Motor neuron (in vitro differentiated cells): ENCODE measurements at regions not wholly inside any gene's neighbourhood (a gene's known extent, or its start where the extent isn't known, plus 50 kb on each side); places are given as distances from the start of the nearest gene placed in this dataset.
"Not testable (repeated sequence)": the region's sequence is repeated elsewhere in the genome, so short reads cannot be mapped to it uniquely, and the experiment has no call there.

ENCODE experiments used
- ATAC-seq, 8 experiments: fragments of 200-7000 bp; cut with Tn5 transposase; replicated peaks in 6 of 8; 2 replicates each; pipeline ENCODE4 v1.8.0; 2021; ENCODE audit warnings: mild to moderate bottlenecking in 8 of 8, moderate library complexity in 8 of 8
- H3K27ac ChIP-seq, 2 donors: fragments of 250-450 bp; sonication (Bioruptor Pico); 2 replicates each; pipeline ENCODE4 v1.9.0; 2021; ENCODE audit warnings: antibody characterized with exemption in 2 of 2, mild to moderate bottlenecking in 2 of 2, moderate library complexity in 1 of 2
- H3K4me1 ChIP-seq, 2 donors: fragments of 250-450 bp; sonication (Bioruptor Pico); replicated peaks in 1 of 2; 2 replicates each; pipeline ENCODE4 v1.6.1; 2021; ENCODE audit warnings: antibody characterized with exemption in 2 of 2, mild to moderate bottlenecking in 2 of 2, moderate library complexity in 1 of 2
- H3K4me3 ChIP-seq, 5 donors: fragments of 250-450 bp; sonication (Bioruptor Pico); 2 replicates each; pipeline ENCODE4 v1.9.0; 2021; ENCODE audit warnings: antibody characterized with exemption in 5 of 5, mild to moderate bottlenecking in 5 of 5, moderate library complexity in 4 of 5
- WGBS, 10 experiments: fragments of 450-650 bp; shearing (Covaris generic); methylation state at CpG; one replicate each; pipeline ENCODE4 v1.0.0; 2022; 5-methylcytosine and 5-hydroxymethylcytosine counted together
- in situ Hi-C, 9 experiments: fragments of 400-800 bp; cut with MboI; loops; one replicate each; pipeline ENCODE4 v1.15.0; 2021; ENCODE audit warnings: low sequenced_read_pairs in 9 of 9, low pct_unique_long_range_greater_than_20kb in 2 of 9; ENCODE audit not compliant: unreplicated experiment in 9 of 9

DNA sequence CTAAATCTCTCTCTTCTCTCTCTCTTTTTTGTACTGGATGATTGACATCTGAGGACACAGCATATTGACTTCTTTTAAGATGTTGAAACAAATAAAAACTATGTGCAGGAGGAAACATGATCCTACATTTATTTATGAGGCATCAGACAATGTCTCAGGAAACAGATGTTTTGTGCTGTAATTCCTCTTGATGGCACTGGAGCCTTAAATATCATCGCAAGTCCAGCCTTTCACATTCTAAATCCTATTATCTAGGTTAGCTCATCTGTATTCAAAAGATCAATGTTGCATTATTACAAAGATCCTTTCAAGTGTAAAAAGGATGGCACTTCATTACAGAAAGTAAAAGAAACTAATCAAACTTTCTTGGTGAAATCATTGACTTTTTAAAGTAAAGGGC lies 63.9 kb downstream of the MAT2B start:
- WGBS, 10 experiments, result 0 to 100% (median 29%) methylated on average over 1 of the region's 1 CpG; no CpG with 5 or more reads in 5 of the 10 experiments
- no peak overlapping the region for H3K27ac ChIP-seq
- in situ Hi-C loops, result loop anchor here in 5 of 9 experiments (25.0 kb wide), 2 partner anchors 443 to 943 kb away; no protein-coding TSS in a partner anchor
- peaks cover 27 to 53% of the 10 kb centered on the region in 2 donors for H3K4me1 ChIP-seq
- peak in 1 of 8 experiments; percentile 23 for ATAC-seq
- H3K4me3 ChIP-seq, result no peak overlapping the region

DNA sequence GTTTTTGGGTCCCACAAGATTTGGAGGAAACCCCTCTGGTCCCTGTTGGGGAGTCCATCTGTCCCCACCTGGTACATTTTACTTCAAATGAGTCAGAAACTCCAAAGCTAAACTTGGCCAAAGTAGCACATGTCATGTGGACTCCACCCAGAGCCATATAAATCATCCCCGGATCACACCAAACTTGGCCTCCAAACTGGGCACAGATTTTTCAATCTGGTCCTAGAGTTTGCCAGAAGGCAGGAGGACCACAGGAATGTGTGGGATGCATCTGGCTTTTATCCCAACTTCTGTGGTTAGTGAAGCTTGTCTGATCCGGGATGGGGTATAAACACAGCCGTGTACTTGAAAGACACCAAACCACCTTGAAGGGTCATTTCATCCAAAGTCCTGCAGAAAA lies 66.3 kb downstream of the MAT2B start:
- in situ Hi-C loops, result loop anchor here in 5 of 9 experiments (25.0 kb wide), 2 partner anchors 441 to 941 kb away; no protein-coding TSS in a partner anchor
- WGBS, 10 experiments, result 0 to 100% (median 43%) methylated on average over 1 to 2 of the region's 3 CpGs; no CpG with 5 or more reads in 2 of the 10 experiments

GRCh38 chr5:163574472-163575440 lies 69.3 kb downstream of the MAT2B start:
- Histone ChIP-seq H3K4me1 (peaks cover 5 to 23% of the 10 kb centered on the region in 2 donors), H3K27ac (no peak overlapping the region), H3K4me3 (no peak overlapping the region)
- 16 to 100% (median 85%) methylated on average over 2 to 5 of the region's 5 CpGs for WGBS, 10 experiments
- peak in 5 of 8 experiments; percentile 45 to 93 (median 89) for ATAC-seq
- in situ Hi-C loops, result loop anchor here in 5 of 9 experiments (25.0 kb wide), 2 partner anchors 438 to 938 kb away; no protein-coding TSS in a partner anchor

More for the DNA sequence above, 66.3 kb downstream of the MAT2B start:
- Histone ChIP-seq H3K4me3 (no peak overlapping the region), H3K27ac (no peak overlapping the region), H3K4me1 (peaks cover 7 to 35% of the 10 kb centered on the region in 2 donors)
- peak in 3 of 8 experiments; percentile 43 to 88 (median 50) for ATAC-seq

GRCh38 chr5:163578652-163579051 lies 73.2 kb downstream of the MAT2B start:
- in situ Hi-C loops, result no loop called here
- no peak overlapping the region for H3K4me3 ChIP-seq
- peaks cover 0 to 9% of the 10 kb centered on the region in 2 donors for H3K4me1 ChIP-seq
- H3K27ac ChIP-seq, result no peak overlapping the region
- ATAC-seq, result no peak
- WGBS, 10 experiments, result 46 to 100% (median 85%) methylated on average over 1 to 5 of the region's 5 CpGs

DNA sequence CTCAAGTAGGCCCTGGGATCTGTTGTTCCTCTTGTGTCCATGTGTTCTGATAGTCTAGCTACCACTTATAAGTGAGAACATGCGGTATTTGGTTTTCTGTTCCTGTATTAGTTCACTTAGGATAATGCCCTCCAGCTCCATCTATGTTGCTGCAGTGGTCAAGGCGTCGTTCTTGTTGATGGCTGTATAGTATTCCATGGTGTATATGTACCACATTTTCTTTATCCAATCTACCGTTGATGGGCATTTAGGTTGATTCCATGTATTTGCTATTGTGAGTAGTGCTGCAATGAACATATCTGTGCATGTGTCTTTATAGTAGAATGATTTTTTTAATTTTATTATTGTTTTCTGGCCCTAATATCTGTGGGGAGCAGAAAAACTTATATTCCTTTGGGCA lies 74.3 kb downstream of the MAT2B start:
- no peak for ATAC-seq
- Histone ChIP-seq H3K27ac (no peak overlapping the region), H3K4me1 (peaks cover 0 to 1% of the 10 kb centered on the region in 2 donors), H3K4me3 (no peak overlapping the region)
- 67 to 100% (median 87%) methylated on average over 1 to 4 of the region's 4 CpGs; no CpG with 5 or more reads in 3 of the 10 experiments for WGBS, 10 experiments
- in situ Hi-C loops, result no loop called here

- in situ Hi-C loops, result no loop called here
- ATAC-seq, result no peak
- H3K4me3 ChIP-seq, result no peak overlapping the region
- no peaks in the 10 kb centered on the region for H3K4me1 ChIP-seq
- 54 to 100% (median 90%) methylated on average over 1 to 2 of the region's 2 CpGs; no CpG with 5 or more reads in 2 of the 10 experiments for whole genome bisulfite sequencing, 10 experiments
- no peak overlapping the region for H3K27ac ChIP-seq
These were observed 75.1 kb downstream of the MAT2B start for GRCh38 chr5:163580516-163580915.

DNA sequence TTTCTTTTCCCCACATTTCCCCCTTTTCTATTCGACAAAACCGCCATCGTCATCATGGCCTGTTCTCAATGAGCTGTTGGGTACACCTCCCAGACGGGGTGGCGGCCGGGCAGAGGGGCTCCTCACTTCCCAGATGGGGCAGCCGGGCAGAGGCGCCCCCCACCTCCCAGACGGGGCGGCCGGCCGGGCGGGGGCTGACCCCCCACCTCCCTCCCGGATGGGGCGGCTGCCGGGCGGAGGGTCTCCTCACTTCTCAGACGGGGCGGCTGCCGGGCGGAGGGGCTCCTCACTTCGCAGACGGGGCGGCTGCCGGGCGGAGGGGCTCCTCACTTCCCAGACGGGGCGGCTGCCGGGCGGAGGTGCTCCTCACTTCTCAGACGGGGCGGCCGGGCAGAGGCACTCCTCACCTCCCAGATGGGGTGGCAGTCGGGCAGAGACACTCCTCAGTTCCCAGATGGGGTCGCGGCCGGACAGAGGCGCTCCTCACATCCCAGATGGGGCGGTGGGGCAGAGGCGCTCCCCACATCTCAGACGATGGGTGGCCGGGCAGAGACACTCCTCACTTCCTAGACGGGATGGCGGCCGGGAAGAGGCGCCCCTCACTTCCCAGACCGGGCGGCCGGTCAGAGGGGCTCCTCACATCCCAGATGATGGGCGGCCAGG lies 78.2 kb downstream of the MAT2B start:
- H3K4me1 ChIP-seq, H3K27ac ChIP-seq, in situ Hi-C loops, ATAC-seq, H3K4me3 ChIP-seq: not testable (repeated sequence)
- WGBS, 10 experiments, result no CpG with 5 or more reads among the region's 50 CpGs

GRCh38 chr5:163585206-163585605 lies 79.8 kb downstream of the MAT2B start:
- in situ Hi-C loops, result no loop called here
- 7 to 83% (median 46%) methylated on average over 1 of the region's 1 CpG; no CpG with 5 or more reads in 4 of the 10 experiments for WGBS, 10 experiments
- Histone ChIP-seq H3K4me3 (no peak overlapping the region), H3K27ac (no peak overlapping the region), H3K4me1 (no peaks in the 10 kb centered on the region)
- no peak for ATAC-seq

- no peak overlapping the region for H3K27ac ChIP-seq
- H3K4me3 ChIP-seq, result no peak overlapping the region
- H3K4me1 ChIP-seq, result no peaks in the 10 kb centered on the region
- peak in 1 of 8 experiments; percentile 69 for ATAC-seq
- 0 to 100% (median 45%) methylated on average over 1 to 2 of the region's 2 CpGs; no CpG with 5 or more reads in 2 of the 10 experiments for WGBS, 10 experiments
- in situ Hi-C loops, result no loop called here
These were observed 81.1 kb downstream of the MAT2B start for GRCh38 chr5:163586531-163586956.

- H3K4me3 ChIP-seq, result no peak overlapping the region
- no peaks in the 10 kb centered on the region for H3K4me1 ChIP-seq
- H3K27ac ChIP-seq, result no peak overlapping the region
- no peak for ATAC-seq
- in situ Hi-C loops, result no loop called here
- 13 to 100% (median 77%) methylated on average over 2 to 3 of the region's 3 CpGs for WGBS, 10 experiments
These were observed 89.5 kb downstream of the MAT2B start for GRCh38 chr5:163594951-163595350.

GRCh38 chr5:163595932-163596607 lies 90.7 kb downstream of the MAT2B start:
- Histone ChIP-seq H3K27ac (no peak overlapping the region), H3K4me1 (no peaks in the 10 kb centered on the region), H3K4me3 (no peak overlapping the region)
- ATAC-seq, result no peak
- 43 to 100% (median 72%) methylated on average over 2 to 5 of the region's 6 CpGs; no CpG with 5 or more reads in 3 of the 10 experiments for WGBS, 10 experiments
- in situ Hi-C loops, result no loop called here

- Histone ChIP-seq H3K4me3 (no peak overlapping the region), H3K4me1 (no peaks in the 10 kb centered on the region), H3K27ac (no peak overlapping the region)
- in situ Hi-C loops, result no loop called here
- ATAC-seq, result no peak
- 10 to 94% (median 79%) methylated on average over 1 to 5 of the region's 5 CpGs for WGBS, 10 experiments
These were observed 91.3 kb downstream of the MAT2B start for GRCh38 chr5:163596608-163597315.
